GM06990 (cell line): ENCODE measurements at regions not wholly inside any gene's neighbourhood (a gene's known extent, or its start where the extent isn't known, plus 50 kb on each side); places are given as distances from the start of the nearest gene placed in this dataset.

ENCODE experiments used
- DNase-seq: peaks from one replicate; pipeline ENCODE4 v3.0.0-alpha.2; 2011; ENCODE audit not compliant: insufficient read length; ENCODE audit errors: extremely low read depth
- H3K27me3 ChIP-seq: replicated peaks from 2 replicates; pipeline ENCODE4 v1.6.0; 2011; ENCODE audit warnings: low read length; ENCODE audit not compliant: control insufficient read depth, insufficient read depth
- H3K36me3 ChIP-seq: 2 replicates; pipeline ENCODE4 v1.5.1; 2011; ENCODE audit warnings: low read length; ENCODE audit not compliant: control insufficient read depth, insufficient read depth
- H3K4me3 ChIP-seq: replicated peaks from 2 replicates; pipeline ENCODE4 v1.5.1; 2011; ENCODE audit warnings: low read depth, mild to moderate bottlenecking, control low read depth, low read length
- TF ChIP-seq, protein P1 (sequence below): IDR thresholded peaks from 2 replicates; pipeline ENCODE4 v1.5.1; 2011; ENCODE audit warnings: low read length, control low read depth, mild to moderate bottlenecking, inconsistent platforms; ENCODE audit not compliant: insufficient read depth, poor library complexity, severe bottlenecking

DNA sequence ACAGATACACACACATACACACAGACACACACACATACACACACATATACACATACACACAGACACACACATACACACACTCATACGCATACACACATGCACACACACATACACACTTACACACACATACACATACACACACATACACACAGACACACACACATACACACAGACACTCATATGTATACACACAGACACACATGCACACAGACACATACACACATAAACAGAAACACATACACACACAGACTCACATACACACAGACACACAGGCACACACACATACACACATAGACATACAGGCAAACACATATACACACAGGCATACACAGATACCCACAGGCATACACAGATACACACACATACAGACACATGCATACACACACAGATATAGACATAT is 143.9 kb upstream of the LYZL2 start:
- no peaks in the 10 kb centered on the region for H3K36me3 ChIP-seq
- no peak overlapping the region for H3K4me3 ChIP-seq
- no peak for DNase-seq
- H3K27me3 ChIP-seq: no peaks in the 10 kb centered on the region
- TF ChIP-seq, protein P1, sequence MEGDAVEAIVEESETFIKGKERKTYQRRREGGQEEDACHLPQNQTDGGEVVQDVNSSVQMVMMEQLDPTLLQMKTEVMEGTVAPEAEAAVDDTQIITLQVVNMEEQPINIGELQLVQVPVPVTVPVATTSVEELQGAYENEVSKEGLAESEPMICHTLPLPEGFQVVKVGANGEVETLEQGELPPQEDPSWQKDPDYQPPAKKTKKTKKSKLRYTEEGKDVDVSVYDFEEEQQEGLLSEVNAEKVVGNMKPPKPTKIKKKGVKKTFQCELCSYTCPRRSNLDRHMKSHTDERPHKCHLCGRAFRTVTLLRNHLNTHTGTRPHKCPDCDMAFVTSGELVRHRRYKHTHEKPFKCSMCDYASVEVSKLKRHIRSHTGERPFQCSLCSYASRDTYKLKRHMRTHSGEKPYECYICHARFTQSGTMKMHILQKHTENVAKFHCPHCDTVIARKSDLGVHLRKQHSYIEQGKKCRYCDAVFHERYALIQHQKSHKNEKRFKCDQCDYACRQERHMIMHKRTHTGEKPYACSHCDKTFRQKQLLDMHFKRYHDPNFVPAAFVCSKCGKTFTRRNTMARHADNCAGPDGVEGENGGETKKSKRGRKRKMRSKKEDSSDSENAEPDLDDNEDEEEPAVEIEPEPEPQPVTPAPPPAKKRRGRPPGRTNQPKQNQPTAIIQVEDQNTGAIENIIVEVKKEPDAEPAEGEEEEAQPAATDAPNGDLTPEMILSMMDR: no peak

DNA sequence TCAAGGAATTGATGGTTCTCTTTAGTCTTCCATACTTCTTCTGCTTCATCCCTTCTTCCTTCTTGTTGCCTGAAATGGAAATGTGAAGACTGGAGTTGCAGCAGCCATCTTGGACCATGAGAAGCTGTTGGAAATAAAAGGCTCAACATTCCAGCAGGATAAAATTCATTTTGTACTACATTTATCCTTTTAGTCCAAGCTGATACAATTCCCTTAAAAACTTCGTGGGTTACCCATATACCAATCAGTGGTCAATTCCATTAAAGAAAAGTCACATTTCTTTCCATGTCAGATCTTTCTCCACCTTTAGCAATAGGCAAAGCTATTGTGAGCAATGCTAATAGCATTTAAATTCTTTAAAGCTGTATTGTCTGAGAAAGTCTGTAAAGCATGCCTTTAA is 141.3 kb upstream of the LYZL2 start:
- Histone ChIP-seq H3K36me3 (no peaks in the 10 kb centered on the region), H3K4me3 (no peak overlapping the region), H3K27me3 (no peaks in the 10 kb centered on the region)
- DNase-seq: no peak
- TF ChIP-seq, protein P1: no peak

DNA sequence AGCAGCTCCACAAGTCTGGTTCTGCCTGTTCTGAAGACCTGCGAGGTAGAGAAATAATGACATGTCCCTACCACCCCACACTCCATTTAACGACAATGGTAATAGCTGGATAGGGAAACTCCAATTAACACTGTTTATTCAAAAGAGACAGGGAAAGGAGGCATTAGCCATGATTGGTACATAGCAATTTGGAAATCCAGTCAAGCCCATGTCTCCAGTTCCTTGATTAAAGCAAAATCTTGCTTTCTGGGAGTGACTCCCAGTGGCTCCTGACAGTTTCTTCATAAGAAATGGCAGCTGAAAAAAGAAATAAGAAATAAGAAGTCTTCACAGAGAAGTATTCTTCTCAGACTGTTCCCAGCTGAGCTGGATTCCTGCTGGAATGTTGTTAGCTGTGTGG is 140.7 kb upstream of the LYZL2 start:
- DNase-seq: no peak
- H3K4me3 ChIP-seq: no peak overlapping the region
- H3K27me3 ChIP-seq: no peaks in the 10 kb centered on the region
- TF ChIP-seq, protein P1: no peak
- no peaks in the 10 kb centered on the region for H3K36me3 ChIP-seq

GRCh38 chr10:30769361-30769760 is 139.8 kb upstream of the LYZL2 start:
- DNase-seq: no peak
- Histone ChIP-seq H3K27me3 (no peaks in the 10 kb centered on the region), H3K4me3 (no peak overlapping the region), H3K36me3 (no peaks in the 10 kb centered on the region)
- TF ChIP-seq, protein P1: no peak

- H3K36me3 ChIP-seq: no peaks in the 10 kb centered on the region
- no peaks in the 10 kb centered on the region for H3K27me3 ChIP-seq
- no peak overlapping the region for H3K4me3 ChIP-seq
- TF ChIP-seq, protein P1: no peak
- DNase-seq: no peak
Observed at GRCh38 chr10:30765616-30766015, 136.1 kb upstream of the LYZL2 start.

- no peak for DNase-seq
- Histone ChIP-seq H3K27me3 (no peaks in the 10 kb centered on the region), H3K36me3 (no peaks in the 10 kb centered on the region), H3K4me3 (no peak overlapping the region)
- TF ChIP-seq, protein P1: no peak
Observed at GRCh38 chr10:30765022-30765615, 135.6 kb upstream of the LYZL2 start.
